ENCODE measurements at regions not wholly inside any gene's neighbourhood (a gene's known extent, or its start where the extent isn't known, plus 50 kb on each side); places are given as distances from the start of the nearest gene placed in this dataset.

DNA sequence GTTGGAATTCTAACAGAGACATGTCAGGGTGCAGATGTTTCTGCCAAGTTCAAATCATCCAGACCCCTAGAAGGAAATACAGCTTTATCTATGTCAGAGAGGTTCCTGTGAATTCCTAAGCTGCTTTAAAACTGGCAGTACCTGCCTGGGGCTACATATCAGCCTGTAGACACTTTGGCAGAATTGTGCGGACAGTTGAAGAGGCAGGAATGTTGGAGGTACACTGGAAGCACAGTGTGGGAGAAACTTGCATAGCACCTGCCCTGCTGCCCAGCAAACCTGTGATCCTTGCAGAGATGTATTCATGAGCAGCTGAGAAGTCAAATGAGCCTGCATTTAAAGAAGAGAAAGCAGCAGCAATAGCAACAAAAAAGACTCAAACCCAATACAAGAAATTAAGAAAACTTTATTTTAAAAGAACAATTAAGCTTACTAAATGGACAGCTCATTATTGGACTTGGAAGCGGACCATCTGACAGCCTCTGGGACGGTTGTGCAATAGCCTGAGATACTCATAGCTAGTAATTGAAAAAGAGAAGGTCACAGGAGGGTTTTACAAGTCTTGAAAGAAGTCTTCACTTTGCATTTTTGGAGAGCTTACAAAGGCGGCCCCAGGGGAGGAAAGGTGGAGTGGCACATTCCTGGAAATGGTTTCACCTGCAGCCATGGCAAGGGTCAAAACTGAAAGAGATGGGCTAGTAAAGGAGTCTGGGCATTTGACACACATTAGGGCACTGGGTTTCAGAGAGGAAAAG, 280.9 kb upstream of the FLRT2 start:
- no peak for DNase-seq
- Histone ChIP-seq H3K4me1 (no peaks in the 10 kb centered on the region), H3K4me3 (no peak overlapping the region), H3K27me3 (no peaks in the 10 kb centered on the region), H3K27ac (no peak overlapping the region), H3K36me3 (no peaks in the 10 kb centered on the region), H3K9me3 (peaks cover 0 to 5% (median 0%) of the 10 kb centered on the region in 4 donors)
- intact Hi-C loops (cut with DNase I), result no loop called here
- TF ChIP-seq POLR2A (IDR thresholded peaks at IDR 0.05) (no peak), POLR2AphosphoS5 (IDR thresholded peaks at IDR 0.05) (no peak)
- TF ChIP-seq, protein P1, sequence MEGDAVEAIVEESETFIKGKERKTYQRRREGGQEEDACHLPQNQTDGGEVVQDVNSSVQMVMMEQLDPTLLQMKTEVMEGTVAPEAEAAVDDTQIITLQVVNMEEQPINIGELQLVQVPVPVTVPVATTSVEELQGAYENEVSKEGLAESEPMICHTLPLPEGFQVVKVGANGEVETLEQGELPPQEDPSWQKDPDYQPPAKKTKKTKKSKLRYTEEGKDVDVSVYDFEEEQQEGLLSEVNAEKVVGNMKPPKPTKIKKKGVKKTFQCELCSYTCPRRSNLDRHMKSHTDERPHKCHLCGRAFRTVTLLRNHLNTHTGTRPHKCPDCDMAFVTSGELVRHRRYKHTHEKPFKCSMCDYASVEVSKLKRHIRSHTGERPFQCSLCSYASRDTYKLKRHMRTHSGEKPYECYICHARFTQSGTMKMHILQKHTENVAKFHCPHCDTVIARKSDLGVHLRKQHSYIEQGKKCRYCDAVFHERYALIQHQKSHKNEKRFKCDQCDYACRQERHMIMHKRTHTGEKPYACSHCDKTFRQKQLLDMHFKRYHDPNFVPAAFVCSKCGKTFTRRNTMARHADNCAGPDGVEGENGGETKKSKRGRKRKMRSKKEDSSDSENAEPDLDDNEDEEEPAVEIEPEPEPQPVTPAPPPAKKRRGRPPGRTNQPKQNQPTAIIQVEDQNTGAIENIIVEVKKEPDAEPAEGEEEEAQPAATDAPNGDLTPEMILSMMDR (IDR thresholded peaks at IDR 0.05), result no peak
- 86 to 89% methylated on average over 4 of the region's 4 CpGs for WGBS, 2 donors

DNA sequence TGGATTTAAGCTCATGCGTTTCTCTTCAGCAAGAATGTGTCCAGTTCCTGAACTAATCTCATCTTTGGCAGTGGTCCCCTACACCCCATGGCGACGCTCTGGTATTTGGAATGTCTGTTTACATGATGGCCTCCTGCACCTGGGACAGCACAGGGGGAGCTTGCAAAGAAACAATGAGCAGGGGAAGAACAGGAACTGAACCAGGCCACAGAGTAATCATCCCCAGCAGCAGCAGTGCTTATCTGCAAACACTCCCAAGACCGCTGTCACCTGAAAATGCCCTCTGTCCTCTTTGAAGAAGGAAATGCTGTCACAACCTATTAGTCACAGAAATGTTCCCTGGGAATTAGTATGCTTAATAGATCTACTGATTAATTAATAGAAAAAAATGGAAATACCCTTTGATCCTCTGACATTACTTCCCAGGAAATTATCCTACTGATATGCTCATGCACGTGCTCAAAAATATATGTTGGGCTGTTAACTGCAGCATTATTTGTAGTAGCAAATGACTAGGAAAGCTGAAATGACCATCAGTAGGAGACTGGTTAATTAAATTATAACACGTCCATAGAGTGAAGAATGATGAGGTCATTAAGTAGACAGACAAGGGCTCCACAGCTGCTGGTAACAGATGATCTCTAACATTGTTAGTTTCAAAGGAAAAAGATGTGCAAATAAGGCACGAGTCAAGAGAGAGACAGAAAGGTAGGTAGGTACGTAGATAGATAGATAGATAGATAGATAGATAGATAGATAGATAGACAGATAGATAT, 279.3 kb upstream of the FLRT2 start:
- no peak overlapping the region for H3K27ac ChIP-seq
- DNase-seq, result no peak
- H3K9me3 ChIP-seq, result peaks cover 0 to 5% (median 0%) of the 10 kb centered on the region in 4 donors
- no peaks in the 10 kb centered on the region for H3K36me3 ChIP-seq
- no peaks in the 10 kb centered on the region for H3K4me1 ChIP-seq
- intact Hi-C loops (cut with DNase I), result no loop called here
- H3K4me3 ChIP-seq, result no peak overlapping the region
- 54 to 67% methylated on average over 8 of the region's 8 CpGs for WGBS, 2 donors
- TF ChIP-seq POLR2AphosphoS5 (IDR thresholded peaks at IDR 0.05) (no peak), POLR2A (IDR thresholded peaks at IDR 0.05) (no peak), EP300 (IDR thresholded peaks at IDR 0.05) (no peak)
- TF ChIP-seq, protein P1 (IDR thresholded peaks at IDR 0.05), result no peak
- no peaks in the 10 kb centered on the region for H3K27me3 ChIP-seq

DNA sequence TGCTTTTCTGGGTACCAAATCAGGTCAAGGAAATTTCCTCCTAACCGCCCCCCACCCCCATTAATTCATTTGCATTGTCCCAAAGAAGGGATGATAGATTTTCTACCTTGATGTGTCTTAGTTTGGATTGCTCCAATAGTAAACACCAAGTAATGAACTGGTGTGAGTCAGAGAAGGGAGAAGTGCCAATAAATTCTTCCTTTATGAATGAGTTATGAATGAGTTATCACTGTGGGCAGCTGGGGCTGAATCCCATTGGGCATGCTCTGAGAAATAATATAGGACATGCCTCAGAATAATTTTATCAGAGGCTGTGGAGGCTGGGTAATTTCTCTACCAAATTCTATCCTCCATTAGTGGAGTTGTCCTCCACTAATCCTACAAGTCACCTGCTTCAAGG, 277.9 kb upstream of the FLRT2 start:
- Histone ChIP-seq H3K27ac (no peak overlapping the region), H3K9me3 (peaks cover 0 to 5% (median 0%) of the 10 kb centered on the region in 4 donors), H3K4me1 (no peaks in the 10 kb centered on the region), H3K36me3 (no peaks in the 10 kb centered on the region), H3K27me3 (no peaks in the 10 kb centered on the region), H3K4me3 (no peak overlapping the region)
- intact Hi-C loops (cut with DNase I), result no loop called here
- 34 to 84% methylated on average over 1 of the region's 1 CpG for WGBS, 2 donors
- DNase-seq, result no peak
- TF ChIP-seq EP300 (IDR thresholded peaks at IDR 0.05), result no peak
- no peak for TF ChIP-seq POLR2AphosphoS5 (IDR thresholded peaks at IDR 0.05)
- no peak for TF ChIP-seq POLR2A (IDR thresholded peaks at IDR 0.05)
- TF ChIP-seq, protein P1 (IDR thresholded peaks at IDR 0.05), result no peak

DNA sequence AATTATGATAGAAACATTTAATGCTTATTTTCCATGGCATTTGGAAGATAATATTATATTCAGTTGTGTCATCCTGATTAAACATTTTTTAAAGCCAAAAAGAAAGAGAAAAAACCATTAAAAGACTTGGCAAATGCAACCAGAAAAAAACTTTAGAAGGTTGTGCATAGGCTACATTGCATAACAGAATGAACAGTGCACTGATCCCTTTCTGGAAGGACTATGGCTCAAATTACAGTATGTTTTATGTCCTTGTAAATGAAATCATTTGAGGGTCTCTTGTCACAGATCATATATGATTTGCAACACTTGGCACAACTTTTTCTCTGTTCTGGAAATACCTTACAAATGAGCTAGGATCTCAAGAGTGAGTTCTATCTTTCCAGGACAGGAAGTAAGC, 275.2 kb upstream of the FLRT2 start:
- no peak overlapping the region for H3K27ac ChIP-seq
- no peaks in the 10 kb centered on the region for H3K4me1 ChIP-seq
- H3K36me3 ChIP-seq, result no peaks in the 10 kb centered on the region
- H3K27me3 ChIP-seq, result no peaks in the 10 kb centered on the region
- TF ChIP-seq POLR2AphosphoS5 (IDR thresholded peaks at IDR 0.05) (no peak), POLR2A (IDR thresholded peaks at IDR 0.05) (no peak), EP300 (IDR thresholded peaks at IDR 0.05) (no peak)
- TF ChIP-seq, protein P1 (IDR thresholded peaks at IDR 0.05), result no peak
- intact Hi-C loops (cut with DNase I), result no loop called here
- H3K4me3 ChIP-seq, result no peak overlapping the region
- DNase-seq, result no peak
- peaks cover 0 to 5% (median 0%) of the 10 kb centered on the region in 4 donors for H3K9me3 ChIP-seq

All from sigmoid colon (tissue), 6 donors.